HFFc6 (cell line): ENCODE measurements at regions not wholly inside any gene's neighbourhood (a gene's known extent, or its start where the extent isn't known, plus 50 kb on each side); places are given as distances from the start of the nearest gene placed in this dataset.

ENCODE experiments used
- DNase-seq: peaks from one replicate; pipeline ENCODE4 v3.0.0-alpha.2; 2018
- H3K27ac Mint-ChIP-seq: 2 replicates; pipeline ENCODE4 v1.8.0; 2020; ENCODE audit warnings: mild to moderate bottlenecking, mixed read lengths
- H3K27me3 Mint-ChIP-seq: 2 replicates; pipeline ENCODE4 v1.8.0; 2021; ENCODE audit warnings: mild to moderate bottlenecking, moderate library complexity, mixed read lengths; ENCODE audit not compliant: insufficient read depth
- H3K36me3 Mint-ChIP-seq: 2 replicates; pipeline ENCODE4 v1.8.0; 2021; ENCODE audit warnings: low read depth, mixed read lengths
- H3K4me1 Mint-ChIP-seq: 2 replicates; pipeline ENCODE4 v1.8.0; 2020; ENCODE audit warnings: low read depth, mixed read lengths
- H3K4me3 Mint-ChIP-seq: 2 replicates; pipeline ENCODE4 v1.8.0; 2020; ENCODE audit warnings: mild to moderate bottlenecking, moderate library complexity, mixed read lengths
- H3K9me3 Mint-ChIP-seq: 2 replicates; pipeline ENCODE4 v1.8.0; 2020; ENCODE audit warnings: mild to moderate bottlenecking, mixed read lengths
- CTCF ChIP-seq: fragments of 200-600 bp; sonication (generic); IDR thresholded peaks from 2 replicates; pipeline ENCODE4 v1.5.0; 2021; ENCODE audit warnings: antibody characterized with exemption, mild to moderate bottlenecking

GRCh38 chr1:172755099-172755498, 96.2 kb downstream of the FASLG start:
- H3K4me1 Mint-ChIP-seq = 0 out of 2 replicates have a peak, but pooled peaks cover 4% of the 10 kb centered on the region
- H3K4me3 Mint-ChIP-seq = no peak overlapping the region
- DNase-seq = no peak
- H3K27ac Mint-ChIP-seq = no peak overlapping the region
- no peak for TF ChIP-seq CTCF
- H3K9me3 Mint-ChIP-seq = no peaks in the 10 kb centered on the region
- H3K36me3 Mint-ChIP-seq = no peaks in the 10 kb centered on the region
- peaks cover 6% of the 10 kb centered on the region for H3K27me3 Mint-ChIP-seq

- H3K4me3 Mint-ChIP-seq = no peak overlapping the region
- H3K4me1 Mint-ChIP-seq = peaks cover 7% of the 10 kb centered on the region; the same call in 1 of the 2 replicates
- H3K9me3 Mint-ChIP-seq = no peaks in the 10 kb centered on the region
- DNase-seq = no peak
- H3K36me3 Mint-ChIP-seq = no peaks in the 10 kb centered on the region
- H3K27ac Mint-ChIP-seq = no peak overlapping the region
- TF ChIP-seq CTCF = no peak
- H3K27me3 Mint-ChIP-seq = peaks cover 6% of the 10 kb centered on the region
These were observed 97.1 kb downstream of the FASLG start for GRCh38 chr1:172756024-172756423.

GRCh38 chr1:172758259-172758658, 99.4 kb downstream of the FASLG start:
- TF ChIP-seq CTCF = no peak
- Mint-ChIP-seq H3K27me3 (peaks cover 3% of the 10 kb centered on the region), H3K4me3 (no peak overlapping the region), H3K27ac (no peak overlapping the region), H3K4me1 (peaks cover 21% of the 10 kb centered on the region), H3K9me3 (no peaks in the 10 kb centered on the region), H3K36me3 (no peaks in the 10 kb centered on the region)
- no peak for DNase-seq

- DNase-seq = no peak
- H3K27ac Mint-ChIP-seq = no peak overlapping the region
These were observed 101.2 kb downstream of the FASLG start for GRCh38 chr1:172760121-172760520.

GRCh38 chr1:172761581-172762486, 102.9 kb downstream of the FASLG start:
- no peak for TF ChIP-seq CTCF
- peaks cover 5% of the 10 kb centered on the region for H3K27me3 Mint-ChIP-seq
- peak; percentile 17 for DNase-seq
- peaks cover 21% of the 10 kb centered on the region for H3K4me1 Mint-ChIP-seq
- H3K4me3 Mint-ChIP-seq = no peak overlapping the region
- no peaks in the 10 kb centered on the region for H3K9me3 Mint-ChIP-seq
- H3K36me3 Mint-ChIP-seq = no peaks in the 10 kb centered on the region
- H3K27ac Mint-ChIP-seq = no peak overlapping the region

More at GRCh38 chr1:172760121-172760520, 101.2 kb downstream of the FASLG start:
- H3K4me1 Mint-ChIP-seq = peaks cover 21% of the 10 kb centered on the region
- no peaks in the 10 kb centered on the region for H3K36me3 Mint-ChIP-seq
- H3K27me3 Mint-ChIP-seq = peaks cover 3% of the 10 kb centered on the region
- no peak overlapping the region for H3K4me3 Mint-ChIP-seq
- H3K9me3 Mint-ChIP-seq = no peaks in the 10 kb centered on the region
- TF ChIP-seq CTCF = no peak
